HepG2 (cell line): ENCODE measurements at regions not wholly inside any gene's neighbourhood (a gene's known extent, or its start where the extent isn't known, plus 50 kb on each side); places are given as distances from the start of the nearest gene placed in this dataset.

Source experiments
- ATAC-seq: fragments of 200-7000 bp; cut with Tn5 transposase; 3 replicates; pipeline ENCODE4 v1.9.1; 2020; ENCODE audit warnings: mild to moderate bottlenecking, moderate library complexity
- BruUV-seq: library from RNA; stranded (reverse); fragments of 400-500 nt; replicated peaks from 2 replicates; lab custom pipeline; 2021; lab: Mats Ljungman, UMichigan
- CTCF ChIA-PET: fragments of 300-600 bp; formaldehyde crosslinking; extraction: SDS; loops from one replicate; lab custom pipeline; 2021; ENCODE audit warnings: low total read pairs, inconsistent platforms, low intra/inter-chr PET ratio; lab: Yijun Ruan, JAX
- POLR2A ChIA-PET: fragments of 350-600 bp; sonication (Branson Sonifier 250); formaldehyde crosslinking; loops from one replicate; lab custom pipeline; 2020; ENCODE audit warnings: antibody characterized with exemption, inconsistent platforms; lab: Yijun Ruan, JAX
- DNase-seq: peaks from one replicate; pipeline ENCODE4 v3.0.0-alpha.2; 2015; ENCODE audit warnings: low spot score
- FAIRE-seq: peaks from 3 replicates; lab custom pipeline; 2011; peaks lifted over from hg19 to GRCh38; lab: Jason Lieb, UNC
- H2AFZ ChIP-seq: one replicate; pipeline ENCODE4 v1.6.1; 2011; ENCODE audit warnings: low read length, inconsistent platforms
- H3K27ac ChIP-seq: fragments of 300-600 bp; 3 replicates; pipeline ENCODE4 v1.8.0; 2011; ENCODE audit warnings: mixed run types, mild to moderate bottlenecking, mixed read lengths, low read length, inconsistent platforms; ENCODE audit not compliant: insufficient read depth; ENCODE audit errors: extremely low read length
- H3K27me3 ChIP-seq, 2 experiments: fragments of 200-600 bp in 1 of 2; 2 replicates in 1 of 2; 3 replicates in 1 of 2; pipeline versions ENCODE4 v1.6.0 to v1.8.0; 2011; ENCODE audit warnings: low read length in 2 of 2, mild to moderate bottlenecking in 2 of 2, moderate library complexity in 2 of 2, inconsistent platforms in 1 of 2; ENCODE audit not compliant: insufficient read depth in 2 of 2, control insufficient read depth in 1 of 2
- H3K36me3 ChIP-seq, 2 experiments: fragments of 200-600 bp in 1 of 2; replicated peaks in 1 of 2; 2 replicates in 1 of 2; 3 replicates in 1 of 2; pipeline versions ENCODE4 v1.5.1 to v1.8.0; 2011; ENCODE audit warnings: low read length in 2 of 2, inconsistent platforms in 1 of 2; ENCODE audit not compliant: insufficient read depth in 2 of 2, control insufficient read depth in 1 of 2
- H3K4me1 ChIP-seq: 2 replicates; pipeline ENCODE4 v1.5.1; 2012; ENCODE audit warnings: low read length, inconsistent platforms; ENCODE audit not compliant: insufficient read depth
- H3K4me2 ChIP-seq: 2 replicates; pipeline ENCODE4 v1.6.0; 2011; ENCODE audit warnings: low read depth, low read length, inconsistent platforms
- H3K4me3 ChIP-seq, 3 experiments: fragments of 200-600 bp in 1 of 3; sonication (generic), shearing (Covaris generic) in 1 of 3; replicated peaks in 1 of 3; 2 replicates each; pipeline ENCODE4 v1.5.1; 2011 to 2016; ENCODE audit warnings: low read length in 3 of 3, inconsistent platforms in 2 of 3, low read depth in 2 of 3, mild to moderate bottlenecking in 2 of 3, control low read depth in 1 of 3, mixed read lengths in 1 of 3; ENCODE audit not compliant: insufficient read depth in 1 of 3
- H3K79me2 ChIP-seq: one replicate; pipeline ENCODE4 v1.6.1; 2011; ENCODE audit warnings: low read length, inconsistent platforms; ENCODE audit not compliant: insufficient read depth
- H3K9ac ChIP-seq: 2 replicates; pipeline ENCODE4 v1.6.0; 2011; ENCODE audit warnings: mild to moderate bottlenecking, low read depth, low read length, inconsistent platforms; ENCODE audit not compliant: insufficient read depth
- H3K9me3 ChIP-seq: 2 replicates; pipeline ENCODE4 v1.5.1; 2012; ENCODE audit warnings: mild to moderate bottlenecking, low read length
- H4K20me1 ChIP-seq: 2 replicates; pipeline ENCODE4 v1.6.0; 2011; ENCODE audit warnings: inconsistent platforms, mild to moderate bottlenecking, low read length, moderate library complexity; ENCODE audit not compliant: insufficient read depth
- HNRNPUL1 ChIP-seq: fragments of 200-400 bp; formaldehyde crosslinking; IDR thresholded peaks from 2 replicates; pipeline ENCODE4 v1.6.1; 2017; ENCODE audit warnings: low read depth, mild to moderate bottlenecking, low read length, moderate library complexity
- MAF1 ChIP-seq: sonication (generic); formaldehyde crosslinking; IDR thresholded peaks from 2 replicates; pipeline ENCODE4 v1.5.0; 2020; ENCODE audit warnings: missing genetic modification reagents, borderline replicate concordance
- SATB2 ChIP-seq: sonication (generic); formaldehyde crosslinking; IDR thresholded peaks from 2 replicates; pipeline ENCODE4 v1.5.0; 2020; ENCODE audit warnings: missing genetic modification reagents
- STAG1 ChIP-seq: sonication (generic); formaldehyde crosslinking; IDR thresholded peaks from 2 replicates; pipeline ENCODE4 v1.4.0; 2020; ENCODE audit warnings: missing genetic modification reagents
- TBL1XR1 ChIP-seq: fragments of 150-350 bp; IDR thresholded peaks from 2 replicates; pipeline ENCODE4 v1.6.1; 2014; ENCODE audit warnings: borderline replicate concordance, low read length; ENCODE audit not compliant: partially characterized antibody
- ZNF543 ChIP-seq: sonication (generic); formaldehyde crosslinking; IDR thresholded peaks from 2 replicates; pipeline ENCODE4 v1.4.0; 2020; ENCODE audit warnings: mild to moderate bottlenecking, missing genetic modification reagents
- WGBS: methylation state at CpG from one replicate; pipeline ENCODE4 v1.1.6; 2017; ENCODE audit warnings: low lambda C conversion rate; 5-methylcytosine and 5-hydroxymethylcytosine counted together
- in situ Hi-C: cut with HindIII; loops from 2 replicates; pipeline ENCODE4 v1.10.0; 2017; ENCODE audit warnings: low pct_unique_long_range_greater_than_20kb; ENCODE audit not compliant: extremely low pct_ligation_motif_present
- intact Hi-C: fragments of 100-400 bp; cut with micrococcal nuclease; formaldehyde crosslinking; loops from one replicate; pipeline ENCODE4 v1.10.0; 2022; ENCODE audit not compliant: unreplicated experiment
- TF ChIP-seq, protein P1 (sequence below): sonication (generic); formaldehyde crosslinking; IDR thresholded peaks from 2 replicates; pipeline ENCODE4 v1.4.0; 2020; ENCODE audit warnings: missing genetic modification reagents, borderline replicate concordance
- TF ChIP-seq, protein P2 (sequence below): sonication (generic); formaldehyde crosslinking; IDR thresholded peaks from 2 replicates; pipeline ENCODE4 v1.5.0; 2020; ENCODE audit warnings: mild to moderate bottlenecking, missing genetic modification reagents, moderate library complexity

DNA sequence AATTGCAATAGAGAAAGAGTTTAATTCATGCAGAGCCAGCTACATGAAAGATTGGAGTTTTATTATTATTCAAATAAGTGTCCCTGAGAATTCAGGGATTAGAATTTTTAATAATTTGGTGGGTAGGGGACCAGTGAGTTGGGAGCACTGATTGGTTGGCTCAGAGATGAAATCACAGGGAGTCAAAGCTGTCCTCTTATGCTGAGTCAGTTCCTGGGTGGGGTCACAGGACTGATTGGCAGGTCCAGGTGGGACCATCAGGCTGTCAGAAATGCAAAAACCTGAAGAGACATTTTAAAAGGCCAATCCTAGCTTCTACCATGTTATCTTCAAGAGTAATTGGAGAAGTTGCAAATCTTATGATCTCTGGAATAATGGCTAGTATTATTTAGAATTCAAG, 56.0 kb upstream of the KAT6B start (continued):
- TF ChIP-seq, protein P1, sequence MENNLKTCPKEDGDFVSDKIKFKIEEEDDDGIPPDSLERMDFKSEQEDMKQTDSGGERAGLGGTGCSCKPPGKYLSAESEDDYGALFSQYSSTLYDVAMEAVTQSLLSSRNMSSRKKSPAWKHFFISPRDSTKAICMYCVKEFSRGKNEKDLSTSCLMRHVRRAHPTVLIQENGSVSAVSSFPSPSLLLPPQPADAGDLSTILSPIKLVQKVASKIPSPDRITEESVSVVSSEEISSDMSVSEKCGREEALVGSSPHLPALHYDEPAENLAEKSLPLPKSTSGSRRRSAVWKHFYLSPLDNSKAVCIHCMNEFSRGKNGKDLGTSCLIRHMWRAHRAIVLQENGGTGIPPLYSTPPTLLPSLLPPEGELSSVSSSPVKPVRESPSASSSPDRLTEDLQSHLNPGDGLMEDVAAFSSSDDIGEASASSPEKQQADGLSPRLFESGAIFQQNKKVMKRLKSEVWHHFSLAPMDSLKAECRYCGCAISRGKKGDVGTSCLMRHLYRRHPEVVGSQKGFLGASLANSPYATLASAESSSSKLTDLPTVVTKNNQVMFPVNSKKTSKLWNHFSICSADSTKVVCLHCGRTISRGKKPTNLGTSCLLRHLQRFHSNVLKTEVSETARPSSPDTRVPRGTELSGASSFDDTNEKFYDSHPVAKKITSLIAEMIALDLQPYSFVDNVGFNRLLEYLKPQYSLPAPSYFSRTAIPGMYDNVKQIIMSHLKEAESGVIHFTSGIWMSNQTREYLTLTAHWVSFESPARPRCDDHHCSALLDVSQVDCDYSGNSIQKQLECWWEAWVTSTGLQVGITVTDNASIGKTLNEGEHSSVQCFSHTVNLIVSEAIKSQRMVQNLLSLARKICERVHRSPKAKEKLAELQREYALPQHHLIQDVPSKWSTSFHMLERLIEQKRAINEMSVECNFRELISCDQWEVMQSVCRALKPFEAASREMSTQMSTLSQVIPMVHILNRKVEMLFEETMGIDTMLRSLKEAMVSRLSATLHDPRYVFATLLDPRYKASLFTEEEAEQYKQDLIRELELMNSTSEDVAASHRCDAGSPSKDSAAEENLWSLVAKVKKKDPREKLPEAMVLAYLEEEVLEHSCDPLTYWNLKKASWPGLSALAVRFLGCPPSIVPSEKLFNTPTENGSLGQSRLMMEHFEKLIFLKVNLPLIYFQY (CRISPR knock-in tag), result no peak
- no peak for TF ChIP-seq STAG1 (CRISPR knock-in tag)
- no peak for TF ChIP-seq HNRNPUL1
- TF ChIP-seq MAF1 (CRISPR knock-in tag), result no peak
- no peak for TF ChIP-seq TBL1XR1
- TF ChIP-seq ZNF543 (CRISPR knock-in tag), result no peak

DNA sequence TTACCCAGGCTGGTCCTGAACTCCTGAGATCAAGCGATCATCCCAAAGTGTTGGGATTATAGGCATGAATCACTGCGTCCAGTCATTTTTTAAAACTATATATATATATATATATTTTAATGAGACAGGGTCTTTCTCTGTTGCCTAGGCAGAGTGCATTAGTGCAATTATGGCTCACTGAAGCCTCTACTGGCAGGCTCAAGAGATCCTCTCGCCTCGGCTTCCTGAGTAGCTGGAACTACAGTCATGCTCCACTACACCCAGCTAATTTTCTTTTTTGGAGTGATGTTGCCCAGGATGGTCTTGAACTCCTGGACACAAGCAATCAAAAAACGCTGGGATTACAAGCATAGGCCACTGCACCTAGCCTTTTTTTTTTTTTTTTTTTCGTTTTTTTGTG, 55.3 kb upstream of the KAT6B start:
- Histone ChIP-seq H3K27me3 (no peaks in the 10 kb centered on the region; a peak in 1 of 5 replicates), H3K79me2 (no peaks in the 10 kb centered on the region), H3K36me3 (no peaks in the 10 kb centered on the region), H4K20me1 (no peaks in the 10 kb centered on the region), H3K9ac (no peak overlapping the region), H3K4me2 (no peak overlapping the region), H2AFZ (no peak overlapping the region), H3K4me1 (peaks cover 9% of the 10 kb centered on the region; the same call in 1 of the 2 replicates), H3K9me3 (peaks cover 8% of the 10 kb centered on the region), H3K27ac (no peak overlapping the region), H3K4me3 (no peak overlapping the region)
- intact Hi-C loops, result no loop called here
- DNase-seq (no peak), ATAC-seq (peak; percentile 60; the same call in 2 of the 3 replicates), FAIRE-seq (peak; percentile 28)
- 23% methylated on average over 6 of the region's 6 CpGs for WGBS
- in situ Hi-C loops, result no loop called here
- BruUV-seq, result no TSS peak
- POLR2A ChIA-PET, result no interaction called here
- CTCF ChIA-PET, result no interaction called here
- TF ChIP-seq, protein P2, sequence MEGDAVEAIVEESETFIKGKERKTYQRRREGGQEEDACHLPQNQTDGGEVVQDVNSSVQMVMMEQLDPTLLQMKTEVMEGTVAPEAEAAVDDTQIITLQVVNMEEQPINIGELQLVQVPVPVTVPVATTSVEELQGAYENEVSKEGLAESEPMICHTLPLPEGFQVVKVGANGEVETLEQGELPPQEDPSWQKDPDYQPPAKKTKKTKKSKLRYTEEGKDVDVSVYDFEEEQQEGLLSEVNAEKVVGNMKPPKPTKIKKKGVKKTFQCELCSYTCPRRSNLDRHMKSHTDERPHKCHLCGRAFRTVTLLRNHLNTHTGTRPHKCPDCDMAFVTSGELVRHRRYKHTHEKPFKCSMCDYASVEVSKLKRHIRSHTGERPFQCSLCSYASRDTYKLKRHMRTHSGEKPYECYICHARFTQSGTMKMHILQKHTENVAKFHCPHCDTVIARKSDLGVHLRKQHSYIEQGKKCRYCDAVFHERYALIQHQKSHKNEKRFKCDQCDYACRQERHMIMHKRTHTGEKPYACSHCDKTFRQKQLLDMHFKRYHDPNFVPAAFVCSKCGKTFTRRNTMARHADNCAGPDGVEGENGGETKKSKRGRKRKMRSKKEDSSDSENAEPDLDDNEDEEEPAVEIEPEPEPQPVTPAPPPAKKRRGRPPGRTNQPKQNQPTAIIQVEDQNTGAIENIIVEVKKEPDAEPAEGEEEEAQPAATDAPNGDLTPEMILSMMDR, result peak; percentile 20; the same call in 1 of the 2 replicates
- TF ChIP-seq STAG1 (CRISPR knock-in tag), result peak; percentile 39; the same call in 1 of the 2 replicates
- no peak for TF ChIP-seq SATB2 (CRISPR knock-in tag)
